H1 (cell line): ENCODE measurements at regions not wholly inside any gene's neighbourhood (a gene's known extent, or its start where the extent isn't known, plus 50 kb on each side); places are given as distances from the start of the nearest gene placed in this dataset.

Experiments used
- CTBP2 ChIP-seq: IDR thresholded peaks from 2 replicates; pipeline ENCODE4 v1.7.0; 2011; ENCODE audit warnings: borderline replicate concordance, mild to moderate bottlenecking, moderate library complexity, mixed read lengths, low read length; ENCODE audit not compliant: insufficient read depth, insufficient read length
- HDAC6 ChIP-seq: IDR thresholded peaks from one replicate; pipeline ENCODE4 v1.7.1; 2012; ENCODE audit warnings: low read depth, mild to moderate bottlenecking, inconsistent platforms, low read length, moderate library complexity
- JUN ChIP-seq: IDR thresholded peaks from 2 replicates; pipeline ENCODE4 v1.6.1; 2011; ENCODE audit warnings: low read depth, mild to moderate bottlenecking, improper control_type of control experiment, low read length
- SRF ChIP-seq: IDR thresholded peaks from 2 replicates; pipeline ENCODE4 v1.6.1; 2011; ENCODE audit warnings: mild to moderate bottlenecking, low read depth, low read length, moderate library complexity
- TEAD4 ChIP-seq: IDR thresholded peaks from 2 replicates; pipeline ENCODE4 v1.6.1; 2012; ENCODE audit warnings: low read depth, low read length, inconsistent platforms, mixed read lengths
- TF ChIP-seq, protein P1 (sequence below): IDR thresholded peaks from 2 replicates; pipeline ENCODE4 v1.6.1; 2012; ENCODE audit warnings: inconsistent platforms

DNA sequence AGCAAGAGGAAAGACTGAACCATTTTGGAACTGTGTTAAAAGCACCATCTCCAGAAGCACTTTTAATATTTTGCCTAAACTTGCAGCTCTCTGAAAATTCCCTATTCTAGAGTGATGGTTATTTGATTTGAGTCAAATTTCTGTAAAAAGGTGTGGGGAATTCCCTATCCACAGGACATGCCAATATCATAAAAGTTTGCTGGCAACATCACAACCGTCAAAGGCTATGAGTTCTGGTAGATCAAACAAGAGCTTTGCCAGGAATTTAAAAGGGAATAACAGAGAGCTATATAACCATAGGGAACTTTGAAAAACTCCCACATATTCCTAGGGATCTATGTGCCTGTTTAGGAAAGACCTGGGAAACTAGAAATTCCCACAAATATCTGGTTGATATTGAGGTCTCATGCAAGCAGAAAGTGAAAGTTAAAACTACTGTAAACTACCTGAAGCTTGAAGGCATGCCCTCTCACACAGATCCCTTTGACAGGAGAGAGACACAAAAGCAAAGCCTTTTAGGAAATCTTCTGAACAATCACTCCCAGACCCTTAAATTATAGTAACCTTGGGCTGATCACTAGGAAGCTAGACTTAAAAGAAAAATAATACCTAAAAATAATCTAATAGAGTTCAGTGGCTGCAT is 549.9 kb downstream of the ANXA1 start (continued):
- TF ChIP-seq CTBP2 (no peak), TEAD4 (no peak), JUN (no peak), HDAC6 (no peak), SRF (no peak)
- TF ChIP-seq, protein P1, sequence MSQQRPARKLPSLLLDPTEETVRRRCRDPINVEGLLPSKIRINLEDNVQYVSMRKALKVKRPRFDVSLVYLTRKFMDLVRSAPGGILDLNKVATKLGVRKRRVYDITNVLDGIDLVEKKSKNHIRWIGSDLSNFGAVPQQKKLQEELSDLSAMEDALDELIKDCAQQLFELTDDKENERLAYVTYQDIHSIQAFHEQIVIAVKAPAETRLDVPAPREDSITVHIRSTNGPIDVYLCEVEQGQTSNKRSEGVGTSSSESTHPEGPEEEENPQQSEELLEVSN: no peak
